ENCODE measurements at regions not wholly inside any gene's neighbourhood (a gene's known extent, or its start where the extent isn't known, plus 50 kb on each side); places are given as distances from the start of the nearest gene placed in this dataset.
"Not testable (repeated sequence)": the region's sequence is repeated elsewhere in the genome, so short reads cannot be mapped to it uniquely, and the experiment has no call there.

- WGBS (ENCODE audit: extremely low coverage, insufficient read length, low lambda C conversion rate) = no CpG with 5 or more reads among the region's 1 CpG
- H3K27ac Mint-ChIP-seq = not testable (repeated sequence)
Measured at GRCh38 chr2:89145342-89145741, 453.9 kb downstream of the RPIA start.

GRCh38 chr2:89148256-89148655, 456.8 kb downstream of the RPIA start:
- H4K91ac ChIP-seq (ENCODE audit: insufficient read length, low read depth, low read length); H3K27me3 Mint-ChIP-seq (ENCODE audit: low read depth); H3K4me2 ChIP-seq (ENCODE audit: insufficient read depth, insufficient read length, low read length); H3K9me3 ChIP-seq (ENCODE audit: control insufficient read depth, low read depth, low read length); H2AFZ ChIP-seq (ENCODE audit: low read length); H4K20me1 ChIP-seq (ENCODE audit: control insufficient read depth, insufficient read depth, insufficient read length); H3K4me3 Mint-ChIP-seq; H2AK5ac ChIP-seq (ENCODE audit: insufficient read length, low read length); H3K4me1 Mint-ChIP-seq; H4K8ac ChIP-seq (replicated peaks; ENCODE audit: insufficient read length, low read depth, low read length); H2BK15ac ChIP-seq (ENCODE audit: low read depth, low read length); H3K23ac ChIP-seq (ENCODE audit: insufficient read length, low read depth, low read length); H2BK5ac ChIP-seq (ENCODE audit: insufficient read length, low read length); H3K9ac ChIP-seq (ENCODE audit: extremely low read depth, insufficient read length, low read length); H2BK120ac ChIP-seq (ENCODE audit: low read depth, low read length, poor library complexity, severe bottlenecking); H3K79me2 ChIP-seq (ENCODE audit: insufficient read depth, low read length); H3K14ac ChIP-seq (ENCODE audit: insufficient read depth, low read length); H3K27ac Mint-ChIP-seq; H4K5ac ChIP-seq (ENCODE audit: insufficient read length, low read depth, low read length); H3K4me1 ChIP-seq (ENCODE audit: insufficient read depth, low read length); H2BK12ac ChIP-seq (ENCODE audit: insufficient read length, low read depth, low read length); H2BK20ac ChIP-seq (ENCODE audit: low read depth, low read length, poor library complexity, severe bottlenecking); H3K4ac ChIP-seq (ENCODE audit: low read depth, low read length); H3K23me2 ChIP-seq (ENCODE audit: insufficient read length, low read depth, low read length, poor library complexity, severe bottlenecking); H3K18ac ChIP-seq (ENCODE audit: insufficient read length, low read depth, low read length); H3K79me1 ChIP-seq (ENCODE audit: insufficient read depth, low read depth, low read length, poor library complexity, severe bottlenecking); H3K27ac ChIP-seq (ENCODE audit: insufficient read length, low read depth, low read length); DNase-seq; H3K27me3 ChIP-seq (ENCODE audit: insufficient read depth, low read length); H3K56ac ChIP-seq (ENCODE audit: insufficient read length, low read depth, low read length); H3T11ph ChIP-seq (ENCODE audit: low read length): not testable (repeated sequence)
- peaks cover 39 to 65% of the 10 kb centered on the region in 2 experiments for H3K9me3 Mint-ChIP-seq
- WGBS (ENCODE audit: extremely low coverage, insufficient read length, low lambda C conversion rate) = no CpG with 5 or more reads among the region's 2 CpGs
- H3K36me3 Mint-ChIP-seq (ENCODE audit: insufficient read depth in 1 of 3, low read depth in 3 of 3) = peaks cover 0 to 12% (median 0%) of the 10 kb centered on the region in 3 experiments; a peak in 3 of 7 replicates

More at GRCh38 chr2:89145342-89145741, 453.9 kb downstream of the RPIA start:
- not testable (repeated sequence) for H3K4me3 Mint-ChIP-seq; H2BK5ac ChIP-seq (ENCODE audit: insufficient read length, low read length); H4K91ac ChIP-seq (ENCODE audit: insufficient read length, low read depth, low read length); H3K79me2 ChIP-seq (ENCODE audit: insufficient read depth, low read length); H3K4me2 ChIP-seq (ENCODE audit: insufficient read depth, insufficient read length, low read length); H2AFZ ChIP-seq (ENCODE audit: low read length); H2AK5ac ChIP-seq (ENCODE audit: insufficient read length, low read length); H2BK120ac ChIP-seq (ENCODE audit: low read depth, low read length, poor library complexity, severe bottlenecking); H3T11ph ChIP-seq (ENCODE audit: low read length); H2BK15ac ChIP-seq (ENCODE audit: low read depth, low read length); H3K56ac ChIP-seq (ENCODE audit: insufficient read length, low read depth, low read length); H3K18ac ChIP-seq (ENCODE audit: insufficient read length, low read depth, low read length); H3K4ac ChIP-seq (ENCODE audit: low read depth, low read length); H3K14ac ChIP-seq (ENCODE audit: insufficient read depth, low read length); H2BK12ac ChIP-seq (ENCODE audit: insufficient read length, low read depth, low read length); H3K23ac ChIP-seq (ENCODE audit: insufficient read length, low read depth, low read length); H3K27me3 ChIP-seq (ENCODE audit: insufficient read depth, low read length); H3K23me2 ChIP-seq (ENCODE audit: insufficient read length, low read depth, low read length, poor library complexity, severe bottlenecking); H4K20me1 ChIP-seq (ENCODE audit: control insufficient read depth, insufficient read depth, insufficient read length); H4K8ac ChIP-seq (replicated peaks; ENCODE audit: insufficient read length, low read depth, low read length); H3K27me3 Mint-ChIP-seq (ENCODE audit: low read depth); H3K79me1 ChIP-seq (ENCODE audit: insufficient read depth, low read depth, low read length, poor library complexity, severe bottlenecking); H3K4me1 ChIP-seq (ENCODE audit: insufficient read depth, low read length); H3K4me1 Mint-ChIP-seq; DNase-seq; H4K5ac ChIP-seq (ENCODE audit: insufficient read length, low read depth, low read length); H3K9me3 ChIP-seq (ENCODE audit: control insufficient read depth, low read depth, low read length); H3K27ac ChIP-seq (ENCODE audit: insufficient read length, low read depth, low read length); H3K9ac ChIP-seq (ENCODE audit: extremely low read depth, insufficient read length, low read length); H2BK20ac ChIP-seq (ENCODE audit: low read depth, low read length, poor library complexity, severe bottlenecking)
- Mint-ChIP-seq H3K36me3 (ENCODE audit: insufficient read depth in 1 of 3, low read depth in 3 of 3) (peaks cover 0 to 12% (median 0%) of the 10 kb centered on the region in 3 experiments; a peak in 2 of 7 replicates), H3K9me3 (peaks cover 36 to 64% of the 10 kb centered on the region in 2 experiments)
